GM18867 (cell line): ENCODE measurements at regions not wholly inside any gene's neighbourhood (a gene's known extent, or its start where the extent isn't known, plus 50 kb on each side); places are given as distances from the start of the nearest gene placed in this dataset.

Experiments used
- ATAC-seq: cut with Tn5 transposase; IDR thresholded peaks from one replicate; pipeline ENCODE4 v1.9.1; 2021; ENCODE audit warnings: mild to moderate bottlenecking, moderate library complexity; ENCODE audit not compliant: unreplicated experiment

DNA sequence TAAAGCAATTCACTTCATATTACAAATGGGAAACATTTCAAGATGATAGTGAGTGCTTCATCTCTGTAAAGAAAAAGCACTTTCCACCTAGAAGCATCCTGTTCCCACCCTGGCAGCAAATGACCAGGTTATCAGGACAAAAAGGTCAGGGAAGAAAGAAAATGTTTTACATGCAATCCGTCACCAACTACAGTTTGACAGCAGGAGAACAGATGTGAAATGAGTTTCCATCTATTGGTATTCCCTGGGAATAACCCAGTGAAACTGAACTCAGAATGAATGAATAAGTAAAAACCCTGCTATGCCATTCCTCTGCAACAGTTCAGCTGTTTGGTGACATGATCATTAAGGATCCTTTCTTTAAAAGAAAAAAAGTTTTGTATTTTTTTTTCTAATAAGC lies 67.6 kb downstream of the HTR1A start:
- no peak for ATAC-seq

DNA sequence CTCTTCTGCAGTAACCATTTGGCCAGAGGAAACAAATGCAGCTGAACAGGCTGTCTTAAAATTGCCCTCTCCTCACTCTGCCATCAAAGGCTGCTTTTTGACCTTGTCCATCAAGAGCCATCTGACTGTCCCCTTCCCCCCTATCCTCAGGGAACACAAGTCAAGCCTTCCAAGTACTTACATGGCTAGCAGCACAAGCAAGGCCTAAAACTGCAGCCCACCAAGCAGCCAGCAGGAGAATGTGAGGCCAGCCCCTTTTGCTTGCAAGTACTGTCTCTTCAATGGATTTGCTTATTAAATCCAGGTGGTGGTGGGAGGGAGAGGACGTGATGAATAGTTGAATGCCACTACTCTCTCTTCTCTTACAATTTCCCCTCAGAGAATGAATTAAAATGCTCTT lies 83.5 kb downstream of the HTR1A start:
- ATAC-seq: no peak

GRCh38 chr5:63877961-63878360 lies 84.3 kb downstream of the HTR1A start:
- ATAC-seq: no peak

GRCh38 chr5:63860379-63860778 lies 101.9 kb downstream of the HTR1A start:
- ATAC-seq: no peak

GRCh38 chr5:63854076-63854475 lies 108.2 kb downstream of the HTR1A start:
- no peak for ATAC-seq

DNA sequence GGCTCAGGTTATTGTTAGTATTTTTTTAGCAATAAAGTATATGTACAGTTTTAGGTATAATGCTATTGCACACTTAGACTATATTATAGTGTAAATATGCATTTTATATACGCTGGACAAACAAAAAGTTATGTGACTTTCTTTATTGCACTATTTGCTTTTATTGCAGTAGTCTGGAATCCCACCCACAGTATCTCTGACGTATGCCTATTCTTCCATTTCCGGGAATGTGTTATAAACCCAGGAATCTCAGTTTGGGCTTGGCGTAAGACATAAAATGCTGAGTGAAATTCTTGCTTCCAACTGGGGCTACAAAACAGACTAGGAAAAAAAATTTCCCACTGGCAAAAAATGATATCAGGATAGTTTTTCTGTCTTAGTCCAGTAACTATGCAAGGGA lies 119.1 kb downstream of the HTR1A start:
- ATAC-seq: no peak

DNA sequence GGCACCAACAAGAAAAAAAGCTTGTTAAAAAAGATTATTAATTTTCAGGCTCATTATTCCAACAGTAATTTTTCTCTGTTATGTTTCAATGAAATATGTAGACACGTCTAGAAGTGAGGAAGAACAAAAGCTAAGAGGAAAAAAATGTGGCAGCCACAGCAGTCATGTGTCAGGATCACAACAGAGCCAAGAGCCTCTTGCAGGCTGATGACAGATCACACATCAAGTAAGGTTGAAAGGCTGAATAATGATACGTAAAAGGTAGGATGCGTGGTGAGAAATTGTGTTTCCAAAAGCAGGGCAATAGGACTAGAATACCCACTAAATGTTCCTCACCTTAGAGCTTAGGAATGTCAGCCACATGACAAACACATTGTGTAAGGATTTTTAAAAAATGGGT lies 124.8 kb downstream of the HTR1A start:
- ATAC-seq: no peak

- ATAC-seq: no peak
Observed at GRCh38 chr5:63831381-63831780, 130.9 kb downstream of the HTR1A start.

- ATAC-seq: no peak
Observed at GRCh38 chr5:63825984-63826383, 136.3 kb downstream of the HTR1A start.

GRCh38 chr5:63823583-63823982 lies 138.7 kb downstream of the HTR1A start:
- ATAC-seq: no peak

DNA sequence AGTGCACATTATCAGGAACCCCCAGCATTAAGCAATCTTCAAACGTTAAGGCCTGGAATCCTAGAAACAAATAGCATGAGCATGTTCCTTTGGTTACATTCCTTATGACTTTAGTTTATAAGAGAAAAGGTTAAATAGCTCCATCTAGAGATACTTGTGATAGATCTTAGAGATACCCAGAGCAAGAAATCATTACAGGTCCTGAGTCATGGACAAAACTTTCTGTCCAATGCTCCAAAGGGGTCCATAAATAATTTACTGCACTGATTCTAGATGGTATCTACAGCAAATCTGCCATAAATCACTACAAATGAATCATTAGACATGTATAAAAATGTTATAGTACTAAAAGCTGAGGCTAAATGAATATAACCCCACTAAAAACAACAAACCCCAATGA lies 139.6 kb downstream of the HTR1A start:
- no peak for ATAC-seq

- ATAC-seq: no peak
Observed at GRCh38 chr5:63820577-63820976, 141.7 kb downstream of the HTR1A start.

- no peak for ATAC-seq
Observed at GRCh38 chr5:63812693-63813092, 149.6 kb downstream of the HTR1A start.

GRCh38 chr5:63811961-63812360 lies 150.3 kb downstream of the HTR1A start:
- no peak for ATAC-seq

DNA sequence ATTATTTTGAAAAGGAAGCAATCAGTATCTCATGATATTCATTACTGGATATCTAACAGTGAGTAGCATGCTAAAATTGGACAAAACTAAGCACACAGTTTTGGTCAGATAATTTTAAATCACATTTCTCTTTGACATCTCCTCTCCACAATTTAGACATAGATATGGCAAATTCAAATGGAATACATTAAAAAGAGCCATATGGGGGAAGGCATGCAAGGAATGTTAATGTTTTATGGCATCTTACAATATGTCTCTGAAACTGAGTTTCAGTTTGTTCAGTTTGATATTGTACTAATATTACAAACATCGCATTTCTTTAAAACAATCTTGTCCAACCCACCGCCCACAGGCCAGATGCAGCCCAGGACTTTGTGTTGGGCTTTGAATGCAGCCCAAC lies 151.0 kb downstream of the HTR1A start:
- no peak for ATAC-seq

- ATAC-seq: no peak
Observed at GRCh38 chr5:63805151-63805550, 157.1 kb downstream of the HTR1A start.

DNA sequence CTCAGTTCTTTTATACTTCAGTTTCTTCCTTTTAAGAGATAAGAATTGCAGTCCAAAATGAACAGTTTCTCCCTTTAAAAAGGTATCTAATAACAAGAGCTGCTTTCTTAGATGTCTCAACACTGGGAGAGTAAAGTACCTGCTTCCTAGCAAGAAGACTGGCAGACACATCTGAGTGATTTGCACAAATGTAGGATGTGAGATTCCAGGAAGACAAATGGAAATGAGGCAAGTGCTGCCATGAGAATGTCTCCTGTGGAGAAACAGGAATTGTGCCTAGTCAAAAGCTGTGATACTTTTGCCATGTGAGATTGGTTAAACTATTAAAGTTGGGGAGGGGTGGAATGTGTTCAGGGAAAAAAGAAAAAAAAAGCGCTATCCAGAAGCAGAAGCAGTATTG lies 159.1 kb downstream of the HTR1A start:
- ATAC-seq: no peak

GRCh38 chr5:63794979-63795378 lies 167.3 kb downstream of the HTR1A start:
- ATAC-seq: no peak

- no peak for ATAC-seq
Observed at GRCh38 chr5:63794296-63794695, 167.9 kb downstream of the HTR1A start.

DNA sequence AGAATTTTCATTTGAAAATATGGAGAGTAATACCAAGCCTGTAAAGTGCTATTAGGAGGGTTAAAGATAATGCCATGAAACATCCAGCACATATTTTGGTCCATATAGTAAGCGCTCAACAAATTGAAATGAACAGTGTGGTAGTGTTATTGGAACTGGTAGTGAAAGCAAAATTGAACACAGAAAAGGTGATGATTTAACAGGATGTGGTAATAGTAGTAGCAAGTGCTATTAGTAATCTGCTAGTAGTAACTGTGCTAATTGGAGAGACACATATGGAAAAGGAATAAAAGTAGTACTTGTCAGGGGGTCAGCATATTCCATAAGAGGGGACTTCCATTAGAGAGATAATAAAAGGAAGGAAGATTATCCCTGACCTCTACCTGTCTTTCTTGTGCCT lies 187.3 kb downstream of the HTR1A start:
- peak; percentile 93 for ATAC-seq

GRCh38 chr5:63768221-63768620 lies 194.0 kb downstream of the HTR1A start:
- peak; percentile 85 for ATAC-seq

- ATAC-seq: no peak
Observed at GRCh38 chr5:63760965-63761364, 201.3 kb downstream of the HTR1A start.

DNA sequence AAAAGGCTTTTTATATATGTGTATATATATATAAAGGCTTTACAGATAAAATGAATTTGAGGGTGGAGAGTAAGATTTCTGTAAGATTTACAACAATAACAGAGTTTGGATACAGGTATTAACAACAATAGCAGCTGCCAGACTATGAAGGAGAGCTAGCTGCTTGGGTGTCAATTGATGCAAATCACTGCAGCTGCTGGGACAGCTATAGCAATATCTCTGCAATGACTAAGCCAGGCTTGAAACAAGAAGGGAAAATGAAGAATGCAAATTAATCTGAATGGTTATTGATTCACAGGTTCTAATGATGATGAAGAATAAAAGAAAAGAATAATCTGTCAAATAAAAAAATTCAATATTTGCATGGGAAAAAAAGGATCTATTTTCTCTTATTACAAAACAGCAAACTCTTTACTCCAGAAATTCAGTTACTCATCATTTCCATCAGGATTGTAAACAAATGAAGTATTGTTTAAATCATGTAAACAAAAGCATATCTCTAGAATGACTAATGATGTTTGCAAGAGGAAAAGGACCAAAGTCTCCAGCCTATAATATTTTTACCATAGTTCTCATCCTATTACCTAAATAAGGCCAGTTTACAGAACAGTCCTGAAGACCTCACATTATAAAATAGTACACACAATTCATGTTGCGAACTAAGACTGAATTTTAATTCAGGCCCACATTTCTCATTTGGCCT lies 219.0 kb downstream of the HTR1A start:
- ATAC-seq: peak; percentile 92
